HG03457 (cell line): ENCODE measurements at regions not wholly inside any gene's neighbourhood (a gene's known extent, or its start where the extent isn't known, plus 50 kb on each side); places are given as distances from the start of the nearest gene placed in this dataset.
"Not testable (repeated sequence)": the region's sequence is repeated elsewhere in the genome, so short reads cannot be mapped to it uniquely, and the experiment has no call there.

Experiments used
- ATAC-seq: cut with Tn5 transposase; IDR thresholded peaks from one replicate; pipeline ENCODE4 v1.9.1; 2021; ENCODE audit warnings: moderate number of reproducible peaks; ENCODE audit not compliant: unreplicated experiment

- no peak for ATAC-seq
These were observed 112.1 kb downstream of the CENPF start for GRCh38 chr1:214715126-214715525.

GRCh38 chr1:214717351-214717750 is 114.4 kb downstream of the CENPF start:
- no peak for ATAC-seq

- ATAC-seq: no peak
These were observed 115.7 kb downstream of the CENPF start for GRCh38 chr1:214718724-214719123.

- ATAC-seq: no peak
These were observed 116.2 kb downstream of the CENPF start for GRCh38 chr1:214719207-214719606.

GRCh38 chr1:214720561-214720960 is 117.6 kb downstream of the CENPF start:
- no peak for ATAC-seq

GRCh38 chr1:214727274-214727673 is 124.3 kb downstream of the CENPF start:
- ATAC-seq: no peak

GRCh38 chr1:214739621-214740238 is 136.7 kb downstream of the CENPF start:
- ATAC-seq: no peak

GRCh38 chr1:214740471-214740870 is 137.5 kb downstream of the CENPF start:
- ATAC-seq: no peak

GRCh38 chr1:214747050-214747635 is 144.1 kb downstream of the CENPF start:
- ATAC-seq: no peak

- no peak for ATAC-seq
These were observed 150.3 kb downstream of the CENPF start for GRCh38 chr1:214753236-214753852.

GRCh38 chr1:214761030-214761429 is 158.0 kb downstream of the CENPF start:
- no peak for ATAC-seq

- no peak for ATAC-seq
These were observed 159.9 kb downstream of the CENPF start for GRCh38 chr1:214762902-214763301.

- ATAC-seq: no peak
These were observed 161.5 kb downstream of the CENPF start for GRCh38 chr1:214764502-214764901.

- ATAC-seq: no peak
These were observed 164.2 kb downstream of the CENPF start for GRCh38 chr1:214767221-214767620.

GRCh38 chr1:214769666-214770065 is 166.7 kb downstream of the CENPF start:
- ATAC-seq: not testable (repeated sequence)

- ATAC-seq: no peak
These were observed 174.4 kb downstream of the CENPF start for GRCh38 chr1:214777364-214777763.

GRCh38 chr1:214791961-214792360 is 189.0 kb downstream of the CENPF start:
- ATAC-seq: no peak

GRCh38 chr1:214792527-214793186 is 189.7 kb downstream of the CENPF start:
- no peak for ATAC-seq

GRCh38 chr1:214793708-214794107 is 190.7 kb downstream of the CENPF start:
- ATAC-seq: no peak

GRCh38 chr1:214801191-214801590 is 198.2 kb downstream of the CENPF start:
- no peak for ATAC-seq

GRCh38 chr1:214808845-214809460 is 206.0 kb downstream of the CENPF start:
- ATAC-seq: no peak

GRCh38 chr1:214816603-214817002 is 213.6 kb downstream of the CENPF start:
- no peak for ATAC-seq
